ENCODE measurements at regions not wholly inside any gene's neighbourhood (a gene's known extent, or its start where the extent isn't known, plus 50 kb on each side); places are given as distances from the start of the nearest gene placed in this dataset.

DNA sequence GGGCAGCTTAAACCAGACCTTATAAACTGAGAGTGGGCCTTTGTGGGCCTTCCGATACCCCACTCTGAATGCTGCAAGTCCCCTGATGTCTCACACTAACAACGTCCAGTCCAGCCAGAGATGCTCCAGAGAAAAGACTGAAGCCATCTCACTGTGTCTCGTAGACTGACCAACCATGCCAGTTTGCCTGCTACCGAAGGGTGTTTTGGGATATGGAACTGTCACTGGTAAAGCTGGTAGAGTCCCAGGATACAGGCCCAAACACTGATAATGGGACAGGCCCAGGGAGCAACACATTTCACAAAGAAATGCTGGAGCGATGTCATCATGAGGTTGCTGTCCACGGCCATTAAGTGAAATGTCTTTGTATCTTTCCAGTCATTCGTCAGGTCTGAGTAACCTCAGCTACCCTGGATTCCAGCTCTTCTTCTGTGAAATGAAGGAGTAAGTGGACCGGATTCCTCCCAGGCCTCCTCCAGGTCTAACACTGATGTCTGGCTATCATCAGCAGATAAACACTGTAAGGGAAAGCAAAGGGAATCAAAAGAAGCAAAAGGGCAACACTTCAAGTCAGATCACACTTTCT, 81.6 kb downstream of the SLC5A7 start:
- DNase-seq: no peak

GRCh38 chr2:108069515-108070310, 83.4 kb downstream of the SLC5A7 start:
- DNase-seq: no peak

DNA sequence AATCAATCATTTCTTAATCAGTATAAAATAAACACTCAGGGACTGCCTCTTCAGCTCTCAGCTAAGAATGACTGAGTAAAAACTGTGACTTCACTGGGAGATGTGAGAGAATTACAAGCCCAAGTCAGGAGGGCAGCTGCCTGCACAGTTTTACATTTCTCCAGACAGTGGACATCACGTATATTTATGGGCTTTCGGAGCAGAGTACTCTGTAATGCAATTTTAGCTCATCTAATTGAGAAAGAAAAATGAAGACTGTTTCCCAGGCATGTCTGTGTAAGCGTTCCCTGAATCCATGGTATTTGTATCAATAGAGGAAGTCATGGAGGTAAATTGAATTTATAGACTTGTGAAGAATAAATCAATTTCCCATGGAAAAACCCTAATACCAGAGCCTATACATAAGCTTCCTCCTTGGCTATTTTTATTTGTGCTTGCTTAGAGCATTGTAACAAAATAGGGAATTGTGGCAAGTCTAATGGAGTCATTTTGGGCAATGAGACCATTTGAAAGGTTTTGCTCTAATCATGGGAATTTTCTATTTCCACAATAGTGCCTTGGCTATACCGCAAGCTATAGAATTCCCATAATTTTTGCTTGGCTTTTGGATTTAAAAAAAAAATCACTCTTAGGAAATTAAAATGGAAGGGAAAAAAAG, 87.2 kb downstream of the SLC5A7 start:
- peak; percentile 12 for DNase-seq

DNA sequence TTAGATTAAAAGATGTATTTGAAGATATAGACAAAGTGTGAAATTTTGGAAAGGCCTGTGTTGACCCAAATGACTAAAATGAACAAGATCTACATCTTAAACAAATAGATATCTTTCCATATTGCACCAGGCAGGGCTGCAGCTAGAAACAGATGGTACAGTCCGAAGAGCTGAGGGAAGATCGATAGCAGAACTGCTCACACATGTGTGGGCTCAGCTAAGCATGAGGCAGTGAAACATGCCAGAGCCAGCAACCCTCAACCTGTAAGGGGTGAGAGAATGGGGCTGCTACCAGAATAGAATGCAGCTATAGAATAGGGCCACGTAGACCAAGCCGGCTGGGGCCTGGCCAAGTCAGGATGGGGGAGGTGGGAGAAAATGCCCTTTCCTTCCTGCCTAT, 87.8 kb downstream of the SLC5A7 start:
- no peak for DNase-seq

- DNase-seq: no peak
Measured at GRCh38 chr2:108074946-108075345, 88.6 kb downstream of the SLC5A7 start.

- no peak for DNase-seq
Measured at GRCh38 chr2:108076527-108076926, 90.2 kb downstream of the SLC5A7 start.

DNA sequence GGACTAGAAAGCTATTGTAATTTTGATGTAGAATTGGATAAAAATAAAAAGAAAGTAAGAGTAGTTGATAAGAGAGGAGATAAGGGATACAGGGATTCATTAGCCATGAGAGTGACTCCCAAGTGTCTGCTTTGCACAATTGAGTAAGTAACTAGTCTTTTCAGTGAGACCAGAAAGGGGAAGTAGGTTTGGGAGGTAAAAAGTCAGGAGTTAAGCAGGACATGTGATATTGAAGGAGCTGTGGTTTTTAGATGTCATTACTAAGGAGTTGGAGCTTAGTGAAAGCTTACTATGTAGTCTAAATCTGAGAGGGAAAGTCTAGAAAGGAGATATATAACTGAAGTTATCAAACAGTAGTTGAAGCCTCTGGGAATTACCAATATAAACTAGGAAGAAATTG, 93.4 kb downstream of the SLC5A7 start:
- DNase-seq: no peak

GRCh38 chr2:108080177-108080576, 93.9 kb downstream of the SLC5A7 start:
- DNase-seq: no peak

- DNase-seq: no peak
Measured at GRCh38 chr2:108082978-108083377, 96.7 kb downstream of the SLC5A7 start.

- DNase-seq: no peak
Measured at GRCh38 chr2:108084311-108084710, 98.0 kb downstream of the SLC5A7 start.

- DNase-seq: no peak
Measured at GRCh38 chr2:108092886-108093285, 106.6 kb downstream of the SLC5A7 start.

DNA sequence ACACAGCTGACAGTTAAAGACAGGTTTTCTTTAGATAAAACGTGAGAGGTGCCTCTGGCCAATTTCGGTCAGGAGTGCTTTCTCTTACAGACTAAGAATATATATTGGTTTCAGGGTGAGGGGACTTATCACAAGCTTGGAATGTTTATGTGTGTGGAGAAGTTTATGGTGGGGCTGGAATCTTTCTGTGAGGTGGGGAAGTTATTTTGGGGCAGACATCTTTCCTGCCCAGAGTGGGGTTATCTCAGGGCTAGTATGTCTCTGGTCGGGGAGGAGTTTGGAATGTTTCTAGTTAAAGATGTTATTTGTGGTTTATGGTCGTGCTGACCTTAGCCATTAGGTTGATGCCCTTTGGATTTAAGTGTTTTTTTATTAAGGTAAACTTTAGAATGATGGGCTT, 115.2 kb downstream of the SLC5A7 start:
- no peak for DNase-seq

DNA sequence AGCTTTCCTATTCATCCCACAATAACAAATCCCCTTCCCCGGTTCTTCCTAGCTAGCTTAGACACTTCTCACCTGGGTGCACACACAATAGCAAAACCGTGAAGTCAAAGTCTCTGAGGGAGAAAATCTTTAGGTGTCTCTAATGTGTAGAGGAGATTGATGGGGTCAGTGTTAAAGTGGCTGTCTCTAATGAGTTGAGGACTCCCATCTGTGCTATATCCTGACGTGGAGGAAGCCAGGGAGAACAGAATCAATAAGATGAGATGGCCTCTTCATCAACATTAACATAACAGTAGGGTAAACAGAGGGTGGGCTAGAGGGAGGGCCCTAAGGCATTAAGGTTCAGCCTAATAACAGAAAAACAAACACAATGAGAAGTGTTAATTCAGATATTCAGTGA, 120.4 kb downstream of the SLC5A7 start:
- no peak for DNase-seq

DNA sequence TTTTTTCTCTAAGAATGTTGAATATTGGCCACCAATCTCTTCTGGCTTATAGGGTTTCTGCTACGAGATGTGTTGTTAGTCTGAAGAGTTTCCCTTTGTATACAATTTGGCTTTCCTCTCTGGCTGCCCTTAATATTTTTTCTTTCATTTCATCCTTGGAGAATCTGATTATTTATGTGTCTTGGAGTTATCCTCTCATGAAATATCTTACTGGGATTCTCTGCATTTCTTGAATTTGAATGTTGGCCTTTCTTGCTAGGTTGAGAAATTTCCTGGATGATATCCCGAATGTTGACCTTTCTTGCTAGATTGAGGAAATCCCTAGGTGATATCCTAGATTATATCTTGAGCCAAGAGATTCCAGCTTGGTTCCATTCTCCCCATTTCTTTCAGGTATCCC, 125.6 kb downstream of the SLC5A7 start:
- no peak for DNase-seq

- no peak for DNase-seq
Measured at GRCh38 chr2:108115868-108116267, 123.9 kb upstream of the SULT1C3 start.

DNA sequence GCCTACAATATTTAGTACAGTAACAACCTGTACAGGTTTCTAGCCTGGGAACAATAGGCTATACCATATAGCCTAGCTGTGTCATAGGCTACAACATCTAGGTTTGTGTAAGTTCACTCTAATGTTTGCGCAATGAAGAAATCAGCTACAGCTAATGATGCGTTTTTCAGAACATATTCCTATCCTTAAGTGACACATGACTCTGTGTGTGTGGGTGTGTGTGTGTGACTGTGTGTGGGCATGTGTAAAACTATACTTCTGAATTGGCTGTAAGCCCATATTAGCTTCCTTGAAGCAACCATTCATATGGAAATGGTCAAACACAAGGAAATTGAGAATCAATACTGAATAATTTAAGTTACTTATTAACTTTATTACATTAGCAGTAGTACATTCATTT, 120.8 kb upstream of the SULT1C3 start:
- no peak for DNase-seq

- no peak for DNase-seq
Measured at GRCh38 chr2:108119492-108119891, 120.3 kb upstream of the SULT1C3 start.

GRCh38 chr2:108124736-108125495, 114.9 kb upstream of the SULT1C3 start:
- no peak for DNase-seq

DNA sequence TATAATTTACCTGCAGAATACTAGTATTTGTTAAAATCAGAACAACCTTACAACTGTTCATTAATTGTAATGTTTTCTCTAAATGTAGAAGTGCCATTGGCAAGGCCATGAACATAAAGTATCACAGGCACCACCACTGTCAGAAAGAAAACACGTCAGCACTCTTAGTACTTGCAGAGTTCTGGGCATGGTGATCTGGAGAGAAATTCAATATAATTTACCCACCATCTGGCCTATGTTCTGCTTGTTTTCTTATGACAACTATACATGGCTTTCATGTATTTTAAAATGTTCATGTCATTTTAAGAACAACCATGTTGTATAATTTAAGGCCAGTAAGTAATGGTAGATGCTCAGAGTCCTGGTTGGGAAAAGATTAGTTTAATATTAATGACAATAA, 114.2 kb upstream of the SULT1C3 start:
- no peak for DNase-seq

DNA sequence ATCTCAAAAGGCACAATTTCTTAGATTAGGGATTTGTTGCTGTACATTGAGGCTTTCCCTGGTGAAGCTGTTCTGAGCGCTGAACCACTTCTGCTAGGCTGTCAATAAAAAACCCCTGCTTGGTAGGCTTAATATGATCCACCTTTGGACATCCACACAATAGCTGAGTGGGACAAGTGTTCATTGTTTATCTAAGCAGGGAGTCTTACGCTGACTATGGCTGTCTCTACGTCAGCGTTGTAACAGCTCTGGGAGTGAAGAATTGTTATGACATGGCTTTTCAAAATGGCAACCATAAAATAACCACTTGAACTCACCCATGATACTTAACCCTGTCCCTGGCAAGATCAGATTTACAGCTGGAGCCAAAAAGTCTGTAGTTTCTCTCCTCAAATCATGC, 111.5 kb upstream of the SULT1C3 start:
- DNase-seq: no peak

GRCh38 chr2:108129636-108130035, 110.1 kb upstream of the SULT1C3 start:
- no peak for DNase-seq

DNA sequence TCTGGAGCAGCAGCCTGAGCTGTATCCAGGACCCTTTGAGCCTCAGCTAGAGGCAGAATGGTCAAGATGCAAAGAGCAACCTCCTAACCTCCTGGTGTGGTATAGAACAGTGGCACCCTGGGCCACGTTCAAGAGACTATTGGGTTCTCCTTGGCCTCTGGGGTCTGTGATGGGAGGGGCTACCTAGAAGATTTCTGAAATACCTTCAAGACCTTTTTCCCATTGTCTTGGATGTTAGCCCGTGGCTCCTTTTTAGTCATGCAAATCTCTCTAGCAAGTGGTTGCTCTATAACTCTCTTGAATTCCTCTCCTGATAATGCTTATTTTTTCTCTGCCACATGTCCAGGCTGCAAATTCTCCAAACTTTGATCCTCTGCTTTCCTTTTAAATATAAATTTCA, 106.3 kb upstream of the SULT1C3 start:
- DNase-seq: no peak

DNA sequence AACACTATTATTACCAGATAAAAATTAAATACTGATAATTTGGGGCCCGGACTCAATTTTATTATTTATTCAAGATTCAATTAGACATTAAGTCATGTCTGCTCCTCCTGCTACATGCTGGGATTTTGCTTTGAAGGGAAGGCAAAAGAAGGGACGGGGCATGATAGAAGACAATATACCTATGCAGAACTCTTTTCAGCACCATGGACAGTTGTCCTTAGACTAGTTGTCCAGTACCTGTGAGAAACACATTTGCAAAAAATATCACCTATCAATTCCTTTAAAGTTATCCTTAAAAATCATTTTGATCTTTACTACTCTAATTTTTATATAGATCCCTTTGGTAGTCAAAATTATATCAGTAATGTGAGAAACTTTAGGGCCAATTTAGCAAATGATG, 100.2 kb upstream of the SULT1C3 start:
- peak; percentile 74 for DNase-seq

Data from left kidney (tissue), 1 donor.